GM06990 (cell line): ENCODE measurements at regions not wholly inside any gene's neighbourhood (a gene's known extent, or its start where the extent isn't known, plus 50 kb on each side); places are given as distances from the start of the nearest gene placed in this dataset.

ENCODE experiments used
- DNase-seq: peaks from one replicate; pipeline ENCODE4 v3.0.0-alpha.2; 2011; ENCODE audit not compliant: insufficient read length; ENCODE audit errors: extremely low read depth
- H3K27me3 ChIP-seq: replicated peaks from 2 replicates; pipeline ENCODE4 v1.6.0; 2011; ENCODE audit warnings: low read length; ENCODE audit not compliant: control insufficient read depth, insufficient read depth
- H3K36me3 ChIP-seq: 2 replicates; pipeline ENCODE4 v1.5.1; 2011; ENCODE audit warnings: low read length; ENCODE audit not compliant: control insufficient read depth, insufficient read depth
- H3K4me3 ChIP-seq: replicated peaks from 2 replicates; pipeline ENCODE4 v1.5.1; 2011; ENCODE audit warnings: low read depth, mild to moderate bottlenecking, control low read depth, low read length
- TF ChIP-seq, protein P1 (sequence below): IDR thresholded peaks from 2 replicates; pipeline ENCODE4 v1.5.1; 2011; ENCODE audit warnings: low read length, control low read depth, mild to moderate bottlenecking, inconsistent platforms; ENCODE audit not compliant: insufficient read depth, poor library complexity, severe bottlenecking

DNA sequence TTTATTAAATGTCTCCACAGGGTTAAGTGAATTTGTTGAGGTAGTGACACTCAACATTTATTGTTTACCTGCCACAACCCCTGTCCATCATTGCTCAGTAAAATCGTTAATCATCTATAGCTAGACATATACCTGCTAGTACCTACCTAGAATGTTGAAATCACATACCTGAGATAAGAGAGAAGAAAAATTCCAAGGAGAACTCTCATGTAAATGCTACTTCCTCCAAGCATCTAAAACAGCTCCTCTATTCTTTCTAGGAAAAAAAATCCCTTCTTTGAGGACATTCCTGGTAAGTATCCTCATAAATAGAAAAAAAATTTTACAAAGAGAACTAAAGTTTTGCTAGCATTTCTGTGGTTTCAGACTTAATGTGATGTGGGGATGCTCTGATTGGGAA is 325.1 kb downstream of the DAD1 start:
- no peak for DNase-seq
- Histone ChIP-seq H3K4me3 (no peak overlapping the region), H3K36me3 (no peaks in the 10 kb centered on the region), H3K27me3 (no peaks in the 10 kb centered on the region)
- TF ChIP-seq, protein P1, sequence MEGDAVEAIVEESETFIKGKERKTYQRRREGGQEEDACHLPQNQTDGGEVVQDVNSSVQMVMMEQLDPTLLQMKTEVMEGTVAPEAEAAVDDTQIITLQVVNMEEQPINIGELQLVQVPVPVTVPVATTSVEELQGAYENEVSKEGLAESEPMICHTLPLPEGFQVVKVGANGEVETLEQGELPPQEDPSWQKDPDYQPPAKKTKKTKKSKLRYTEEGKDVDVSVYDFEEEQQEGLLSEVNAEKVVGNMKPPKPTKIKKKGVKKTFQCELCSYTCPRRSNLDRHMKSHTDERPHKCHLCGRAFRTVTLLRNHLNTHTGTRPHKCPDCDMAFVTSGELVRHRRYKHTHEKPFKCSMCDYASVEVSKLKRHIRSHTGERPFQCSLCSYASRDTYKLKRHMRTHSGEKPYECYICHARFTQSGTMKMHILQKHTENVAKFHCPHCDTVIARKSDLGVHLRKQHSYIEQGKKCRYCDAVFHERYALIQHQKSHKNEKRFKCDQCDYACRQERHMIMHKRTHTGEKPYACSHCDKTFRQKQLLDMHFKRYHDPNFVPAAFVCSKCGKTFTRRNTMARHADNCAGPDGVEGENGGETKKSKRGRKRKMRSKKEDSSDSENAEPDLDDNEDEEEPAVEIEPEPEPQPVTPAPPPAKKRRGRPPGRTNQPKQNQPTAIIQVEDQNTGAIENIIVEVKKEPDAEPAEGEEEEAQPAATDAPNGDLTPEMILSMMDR = no peak

DNA sequence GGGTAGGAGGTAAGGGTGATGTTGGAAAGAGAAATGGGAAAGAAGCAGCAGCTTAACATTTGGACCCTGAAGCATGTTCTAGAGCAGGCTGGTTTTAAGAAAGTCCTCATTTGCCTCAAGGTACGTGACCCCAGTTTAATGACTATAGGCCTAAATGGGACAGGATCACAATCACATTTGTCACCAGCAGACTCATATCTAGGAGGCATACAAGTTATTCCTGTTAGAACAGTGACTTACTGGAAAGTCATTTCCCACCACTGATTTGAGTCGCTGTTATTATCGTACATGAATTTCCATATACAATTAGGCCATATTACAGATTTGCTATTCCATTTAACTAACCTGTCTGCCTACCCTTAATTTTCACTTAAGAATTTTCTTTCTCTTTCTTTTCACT is 326.1 kb downstream of the DAD1 start:
- no peak overlapping the region for H3K4me3 ChIP-seq
- no peaks in the 10 kb centered on the region for H3K36me3 ChIP-seq
- DNase-seq = no peak
- no peaks in the 10 kb centered on the region for H3K27me3 ChIP-seq
- TF ChIP-seq, protein P1 = no peak

DNA sequence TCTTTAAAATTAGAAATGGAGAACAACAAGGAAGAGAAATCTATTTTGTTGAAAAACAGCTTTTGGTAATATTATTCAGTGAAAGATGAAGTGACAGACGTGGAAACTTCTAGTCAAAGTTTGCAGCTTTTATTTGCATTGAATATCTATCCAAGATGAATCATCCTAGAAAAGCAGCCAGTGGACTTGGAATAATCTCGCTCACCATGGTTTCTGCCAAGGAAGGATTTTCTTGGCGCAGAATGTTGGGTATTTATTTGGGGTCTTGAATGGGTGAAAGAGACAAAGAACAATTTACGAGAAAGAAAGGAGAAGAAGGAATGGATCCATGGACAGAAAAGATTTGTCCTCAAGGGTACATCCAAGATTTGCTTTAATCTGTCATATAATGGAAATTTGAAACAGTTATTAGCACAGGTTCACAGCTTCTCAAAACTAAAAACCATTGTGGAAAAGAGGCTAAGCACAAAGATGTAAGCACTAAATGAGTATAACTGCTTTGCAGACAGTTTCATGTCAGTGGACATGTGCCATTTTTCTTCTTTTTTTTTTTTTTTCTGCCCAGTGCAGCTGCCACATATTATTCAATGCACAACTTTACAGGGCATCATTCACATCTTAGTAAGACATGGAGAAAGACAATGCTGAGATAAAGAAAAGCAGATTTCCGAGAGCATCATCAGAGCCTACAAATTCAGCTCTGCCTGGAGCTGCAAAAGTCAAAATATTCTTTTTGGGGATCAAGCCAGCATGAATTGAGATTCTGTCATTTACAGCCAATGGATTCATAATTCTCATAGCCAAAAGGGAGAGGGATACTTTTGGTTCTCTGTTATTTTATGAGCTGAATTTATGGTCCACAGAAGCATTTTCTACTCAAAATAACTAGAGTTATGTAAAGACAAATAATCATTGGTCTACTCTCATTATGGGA is 333.7 kb downstream of the DAD1 start:
- Histone ChIP-seq H3K27me3 (no peaks in the 10 kb centered on the region), H3K4me3 (no peak overlapping the region), H3K36me3 (no peaks in the 10 kb centered on the region)
- TF ChIP-seq, protein P1 = no peak
- no peak for DNase-seq

DNA sequence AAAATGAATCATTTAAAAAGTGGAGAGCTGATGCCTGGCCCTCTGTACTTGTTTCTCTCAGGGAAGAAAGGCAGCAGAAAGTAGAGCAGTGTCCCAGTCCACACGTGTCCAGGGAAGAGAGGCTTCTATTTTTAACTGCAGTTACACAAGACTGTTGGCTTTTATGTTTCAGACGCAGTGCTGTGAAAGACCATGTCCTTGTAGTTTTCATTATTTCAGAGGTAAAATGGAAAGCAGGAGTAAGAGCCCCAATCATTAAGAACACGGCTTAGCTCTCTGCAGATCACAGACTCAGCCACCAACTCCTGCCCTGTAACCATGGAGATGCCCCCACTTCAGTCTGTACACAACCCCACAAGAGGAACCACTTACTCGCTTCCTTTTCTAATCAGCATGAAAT is 336.3 kb downstream of the DAD1 start:
- no peaks in the 10 kb centered on the region for H3K36me3 ChIP-seq
- DNase-seq = no peak
- TF ChIP-seq, protein P1 = no peak
- no peaks in the 10 kb centered on the region for H3K27me3 ChIP-seq
- no peak overlapping the region for H3K4me3 ChIP-seq

DNA sequence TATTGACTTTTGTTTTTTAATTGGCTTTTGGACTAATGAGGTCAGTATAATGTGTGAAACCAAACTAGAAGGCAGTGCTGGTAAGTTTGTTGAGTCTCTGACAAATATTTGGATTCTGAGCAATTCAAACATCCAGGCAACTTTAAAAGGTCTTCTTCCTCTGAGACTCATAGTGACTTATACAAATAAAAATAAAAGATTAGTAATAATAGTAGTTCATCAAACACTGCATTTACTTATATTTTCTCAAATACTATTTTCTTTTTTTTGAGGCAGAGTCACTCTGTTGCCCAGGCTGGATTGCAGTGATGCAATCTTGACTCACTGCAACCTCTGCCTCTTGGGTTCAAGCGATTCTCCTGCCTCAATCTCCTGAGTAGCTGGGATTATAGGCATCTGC is 337.9 kb downstream of the DAD1 start:
- DNase-seq = no peak
- Histone ChIP-seq H3K4me3 (no peak overlapping the region), H3K27me3 (no peaks in the 10 kb centered on the region), H3K36me3 (no peaks in the 10 kb centered on the region)
- TF ChIP-seq, protein P1 = no peak
